Calu3 (cell line): ENCODE measurements at regions not wholly inside any gene's neighbourhood (a gene's known extent, or its start where the extent isn't known, plus 50 kb on each side); places are given as distances from the start of the nearest gene placed in this dataset.

ENCODE experiments used
- BruUV-seq: library from RNA; stranded (reverse); fragments of 400-500 nt; replicated peaks from 2 replicates; lab custom pipeline; 2021; lab: Mats Ljungman, UMichigan
- CTCF ChIA-PET: fragments of 300-600 bp; sonication (Branson Sonifier 250); formaldehyde crosslinking; loops from one replicate; lab custom pipeline; 2022; ENCODE audit warnings: antibody characterized with exemption; lab: Charles Lee
- DNase-seq: peaks from one replicate; pipeline ENCODE4 v3.0.0; 2022
- H3K27ac Mint-ChIP-seq: one replicate; pipeline ENCODE4 v1.8.0; 2022; ENCODE audit warnings: mixed read lengths; ENCODE audit not compliant: unreplicated experiment
- H3K27me3 Mint-ChIP-seq: one replicate; pipeline ENCODE4 v1.8.0; 2022; ENCODE audit warnings: mixed read lengths; ENCODE audit not compliant: unreplicated experiment
- H3K36me3 Mint-ChIP-seq: one replicate; pipeline ENCODE4 v1.8.0; 2022; ENCODE audit warnings: mild to moderate bottlenecking, moderate library complexity, mixed read lengths; ENCODE audit not compliant: insufficient read depth, unreplicated experiment
- H3K4me1 Mint-ChIP-seq: one replicate; pipeline ENCODE4 v1.8.0; 2022; ENCODE audit warnings: mild to moderate bottlenecking, low read depth, mixed read lengths; ENCODE audit not compliant: unreplicated experiment
- H3K4me3 Mint-ChIP-seq: one replicate; pipeline ENCODE4 v1.8.0; 2022; ENCODE audit warnings: mild to moderate bottlenecking, low read depth, moderate library complexity, mixed read lengths; ENCODE audit not compliant: unreplicated experiment
- H3K9me3 Mint-ChIP-seq: one replicate; pipeline ENCODE4 v1.8.0; 2022; ENCODE audit warnings: low read depth, mixed read lengths; ENCODE audit not compliant: unreplicated experiment
- intact Hi-C: fragments of 100-400 bp; cut with micrococcal nuclease; formaldehyde crosslinking; loops from one replicate; pipeline ENCODE4 v1.10.0; 2022; ENCODE audit not compliant: unreplicated experiment
- TF ChIP-seq, protein P1 (sequence below): fragments of 200-600 bp; IDR thresholded peaks from one replicate; pipeline ENCODE4 v1.8.0; 2022; ENCODE audit warnings: antibody characterized with exemption; ENCODE audit not compliant: unreplicated experiment

DNA sequence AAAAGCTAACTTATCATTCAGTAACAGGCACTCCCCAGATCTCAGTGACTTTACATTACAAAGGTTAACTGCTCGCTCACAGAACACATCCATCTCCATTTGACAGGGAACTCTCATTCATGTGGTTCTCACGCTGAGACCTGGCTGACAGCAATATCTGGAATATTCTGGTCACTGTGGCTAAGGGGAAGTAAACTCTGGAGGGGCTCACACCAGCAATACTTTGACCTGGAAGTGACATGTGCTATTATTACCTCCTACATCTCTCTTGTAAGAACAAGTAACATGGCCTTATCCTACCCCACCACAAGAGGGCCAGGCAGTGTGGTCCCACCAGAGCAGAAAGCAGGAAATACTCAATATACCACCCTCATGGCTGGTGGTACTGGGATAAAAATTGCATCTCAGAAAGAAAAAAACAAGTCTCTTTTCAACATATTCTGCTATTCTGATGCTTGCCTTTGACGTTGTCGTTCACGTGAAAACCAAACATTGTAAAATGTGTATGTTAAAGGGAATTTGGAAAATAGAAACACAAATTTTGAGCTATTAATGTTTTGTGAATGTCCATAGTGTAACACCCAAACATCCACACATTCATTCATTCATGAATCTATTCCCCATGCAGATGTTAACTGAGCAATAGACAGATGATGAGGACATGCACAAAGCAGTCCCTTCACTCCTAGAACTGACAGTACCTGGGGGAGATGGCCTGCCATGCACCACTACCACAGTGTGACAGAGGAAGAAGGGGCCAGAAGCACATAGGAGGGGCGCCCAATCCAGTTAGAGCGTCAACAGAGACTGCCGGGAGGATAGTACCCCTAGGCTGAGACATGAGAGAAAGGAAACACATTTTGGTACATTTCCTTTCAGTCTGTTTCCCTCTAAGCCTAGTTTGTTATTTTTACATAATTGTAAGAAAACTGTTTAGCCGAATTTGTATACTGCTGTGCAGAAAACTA, 166.0 kb upstream of the SP4 start:
- Mint-ChIP-seq H3K27me3 (peaks cover 13% of the 10 kb centered on the region), H3K9me3 (no peaks in the 10 kb centered on the region), H3K36me3 (no peaks in the 10 kb centered on the region), H3K4me3 (no peak overlapping the region), H3K27ac (no peak overlapping the region), H3K4me1 (no peaks in the 10 kb centered on the region)
- no TSS peak for BruUV-seq
- CTCF ChIA-PET: interaction anchor here (0.7 to 1.8 kb wide), 10 partner anchors 37 to 822 kb away, joined by 3 to 8 read pairs (median 4); partner anchors contain the start of gene SP4
- peak; percentile 78 for DNase-seq
- TF ChIP-seq, protein P1, sequence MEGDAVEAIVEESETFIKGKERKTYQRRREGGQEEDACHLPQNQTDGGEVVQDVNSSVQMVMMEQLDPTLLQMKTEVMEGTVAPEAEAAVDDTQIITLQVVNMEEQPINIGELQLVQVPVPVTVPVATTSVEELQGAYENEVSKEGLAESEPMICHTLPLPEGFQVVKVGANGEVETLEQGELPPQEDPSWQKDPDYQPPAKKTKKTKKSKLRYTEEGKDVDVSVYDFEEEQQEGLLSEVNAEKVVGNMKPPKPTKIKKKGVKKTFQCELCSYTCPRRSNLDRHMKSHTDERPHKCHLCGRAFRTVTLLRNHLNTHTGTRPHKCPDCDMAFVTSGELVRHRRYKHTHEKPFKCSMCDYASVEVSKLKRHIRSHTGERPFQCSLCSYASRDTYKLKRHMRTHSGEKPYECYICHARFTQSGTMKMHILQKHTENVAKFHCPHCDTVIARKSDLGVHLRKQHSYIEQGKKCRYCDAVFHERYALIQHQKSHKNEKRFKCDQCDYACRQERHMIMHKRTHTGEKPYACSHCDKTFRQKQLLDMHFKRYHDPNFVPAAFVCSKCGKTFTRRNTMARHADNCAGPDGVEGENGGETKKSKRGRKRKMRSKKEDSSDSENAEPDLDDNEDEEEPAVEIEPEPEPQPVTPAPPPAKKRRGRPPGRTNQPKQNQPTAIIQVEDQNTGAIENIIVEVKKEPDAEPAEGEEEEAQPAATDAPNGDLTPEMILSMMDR: peak; percentile 88
- intact Hi-C loops: loop anchor here (1.0 to 10.0 kb wide), 6 partner anchors 105 to 823 kb away; no protein-coding TSS in a partner anchor

DNA sequence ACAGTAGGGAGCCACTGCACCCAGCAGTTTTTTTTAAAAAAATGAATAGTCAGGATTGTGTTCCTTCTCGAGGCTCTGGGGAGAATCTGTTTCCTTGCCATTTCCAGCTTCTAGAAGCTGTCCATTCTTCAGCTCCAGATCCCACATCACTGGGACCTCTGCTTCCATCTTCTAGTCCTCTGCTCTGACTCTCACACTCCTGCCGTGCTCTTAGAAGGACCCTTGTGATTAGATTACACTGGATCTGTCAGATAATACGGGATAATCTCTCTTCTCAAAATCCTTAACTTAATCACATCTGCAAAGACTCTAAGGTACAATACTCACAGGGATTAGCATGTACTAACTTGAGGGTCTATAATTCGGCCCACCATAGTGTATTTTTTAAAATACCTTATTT, 158.9 kb upstream of the SP4 start:
- H3K27ac Mint-ChIP-seq: no peak overlapping the region
- intact Hi-C loops: loop anchor here (10.0 kb wide), 1 partner anchor 816 kb away; no protein-coding TSS in a partner anchor
- no peak overlapping the region for H3K4me3 Mint-ChIP-seq
- BruUV-seq: no TSS peak
- CTCF ChIA-PET: interaction anchor here (0.7 kb wide), 1 partner anchor 122 kb away, joined by 4 read pairs; no protein-coding TSS in a partner anchor
- TF ChIP-seq, protein P1: no peak
- H3K27me3 Mint-ChIP-seq: no peaks in the 10 kb centered on the region
- H3K36me3 Mint-ChIP-seq: no peaks in the 10 kb centered on the region
- H3K9me3 Mint-ChIP-seq: no peaks in the 10 kb centered on the region
- DNase-seq: no peak
- H3K4me1 Mint-ChIP-seq: no peaks in the 10 kb centered on the region

DNA sequence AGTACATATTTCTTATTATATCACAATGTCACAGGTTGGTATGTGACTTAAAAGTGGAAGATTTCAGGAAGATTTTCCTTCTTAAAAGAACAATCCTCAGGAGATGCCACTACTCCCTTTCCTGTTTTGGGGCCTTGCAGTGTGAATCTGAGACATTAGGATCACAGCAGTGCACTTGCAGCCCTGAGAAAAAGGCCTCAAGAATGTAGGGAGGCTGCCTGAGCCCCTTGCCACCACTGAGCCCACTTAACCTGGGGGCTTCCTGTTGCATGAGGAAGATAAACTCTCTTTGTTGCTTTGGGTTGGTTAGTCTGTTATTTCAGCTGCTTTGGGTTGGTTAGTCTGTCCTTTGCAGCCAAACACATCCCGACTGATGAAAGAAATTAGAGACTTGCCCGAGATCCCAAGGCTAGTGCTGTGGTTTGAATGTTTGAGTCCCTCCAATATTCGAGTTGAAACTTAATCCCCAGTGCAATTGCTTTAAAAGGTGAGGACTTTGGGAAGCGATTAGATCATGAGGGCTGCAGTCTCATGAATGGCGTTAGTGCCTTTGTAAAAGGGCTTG, 151.3 kb upstream of the SP4 start:
- H3K27me3 Mint-ChIP-seq: no peaks in the 10 kb centered on the region
- no peaks in the 10 kb centered on the region for H3K36me3 Mint-ChIP-seq
- H3K9me3 Mint-ChIP-seq: no peaks in the 10 kb centered on the region
- no peak for DNase-seq
- no peaks in the 10 kb centered on the region for H3K4me1 Mint-ChIP-seq
- intact Hi-C loops: no loop called here
- CTCF ChIA-PET: no interaction called here
- no peak overlapping the region for H3K4me3 Mint-ChIP-seq
- H3K27ac Mint-ChIP-seq: no peak overlapping the region
- TF ChIP-seq, protein P1: no peak
- no TSS peak for BruUV-seq

DNA sequence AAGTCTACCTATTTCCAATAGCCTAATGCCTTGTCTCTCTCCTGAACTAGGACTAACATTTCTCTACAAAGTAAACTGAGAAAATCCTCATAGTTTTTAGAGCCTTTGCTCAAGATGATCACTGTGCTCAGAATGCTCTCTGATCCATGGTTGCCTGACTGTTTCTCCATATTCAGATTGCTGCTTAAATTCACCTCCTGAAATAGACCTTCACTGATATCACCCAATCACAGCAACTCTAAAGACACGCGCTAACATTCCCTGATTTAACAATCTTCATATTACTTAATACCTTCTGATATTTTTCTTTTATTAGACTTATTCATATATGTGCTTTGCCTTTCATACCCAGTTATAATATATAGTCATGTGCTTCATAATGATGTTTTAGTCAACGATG, 148.9 kb upstream of the SP4 start:
- TF ChIP-seq, protein P1: no peak
- no peak overlapping the region for H3K27ac Mint-ChIP-seq
- no peak for DNase-seq
- no peaks in the 10 kb centered on the region for H3K4me1 Mint-ChIP-seq
- H3K9me3 Mint-ChIP-seq: no peaks in the 10 kb centered on the region
- CTCF ChIA-PET: no interaction called here
- intact Hi-C loops: no loop called here
- no peaks in the 10 kb centered on the region for H3K36me3 Mint-ChIP-seq
- no TSS peak for BruUV-seq
- H3K4me3 Mint-ChIP-seq: no peak overlapping the region
- H3K27me3 Mint-ChIP-seq: peaks cover 5% of the 10 kb centered on the region
